Sigmoid colon (tissue), 6 donors: ENCODE measurements at regions not wholly inside any gene's neighbourhood (a gene's known extent, or its start where the extent isn't known, plus 50 kb on each side); places are given as distances from the start of the nearest gene placed in this dataset.

ENCODE experiments used
- DNase-seq: peaks from one replicate; pipeline ENCODE4 v3.0.0-alpha.2; 2019
- H3K27ac ChIP-seq, 4 donors: fragments of 200-600 bp; sonication (generic); one replicate each; pipeline ENCODE4 v1.5.1; 2016 to 2019; ENCODE audit warnings: mild to moderate bottlenecking in 1 of 4
- H3K27me3 ChIP-seq, 3 donors: fragments of 200-600 bp; sonication (generic); one replicate each; pipeline ENCODE4 v1.5.1; 2019; ENCODE audit warnings: mild to moderate bottlenecking in 1 of 3
- H3K36me3 ChIP-seq, 4 donors: fragments of 200-600 bp; sonication (generic); one replicate each; pipeline ENCODE4 v1.5.1; 2016 to 2019
- H3K4me1 ChIP-seq, 4 donors: fragments of 200-600 bp; sonication (generic); one replicate each; pipeline ENCODE4 v1.5.1; 2017 to 2019
- H3K4me3 ChIP-seq, 4 donors: fragments of 200-600 bp; sonication (generic); one replicate each; pipeline ENCODE4 v1.5.1; 2017 to 2019; ENCODE audit warnings: mild to moderate bottlenecking in 2 of 4, moderate library complexity in 1 of 4
- H3K9me3 ChIP-seq, 4 donors: fragments of 200-600 bp in 3 of 4; sonication (generic) in 3 of 4; one replicate each; pipeline versions ENCODE4 v1.5.1 to v1.6.1; 2013 to 2019
- EP300 ChIP-seq, 4 donors: sonication (generic); formaldehyde crosslinking; IDR thresholded peaks; one replicate each; pipeline ENCODE4 v1.6.1; 2017; ENCODE audit warnings: antibody characterized with exemption in 4 of 4
- POLR2A ChIP-seq, 2 donors: fragments of 450-650 bp; IDR thresholded peaks; one replicate each; pipeline ENCODE4 v1.6.1; 2016; ENCODE audit warnings: antibody characterized with exemption in 2 of 2, mild to moderate bottlenecking in 2 of 2, moderate library complexity in 2 of 2
- POLR2AphosphoS5 ChIP-seq, 4 donors: sonication (generic); formaldehyde crosslinking; IDR thresholded peaks; one replicate each; pipeline ENCODE4 v1.6.1; 2017; ENCODE audit warnings: antibody characterized with exemption in 4 of 4
- WGBS, 2 donors: extraction: QIAGEN DNeasy Blood & Tissue Kit; methylation state at CpG; one replicate each; pipeline ENCODE4 v1.1.7; 2013; 5-methylcytosine and 5-hydroxymethylcytosine counted together
- intact Hi-C: fragments of 100-400 bp; cut with DNase I; formaldehyde crosslinking; loops from one replicate; pipeline ENCODE4 v1.15.1; 2023
- TF ChIP-seq, protein P1 (sequence below), 4 experiments: fragments of 450-650 bp in 3 of 4; fragments of 200-600 bp in 1 of 4; IDR thresholded peaks; one replicate each; pipeline ENCODE4 v1.5.1; 2016 to 2019; ENCODE audit warnings: antibody characterized with exemption in 4 of 4, mild to moderate bottlenecking in 3 of 4, moderate library complexity in 2 of 4
- donor health status: healthy with polysubstance abuse.
- donor health status: healthy.

DNA sequence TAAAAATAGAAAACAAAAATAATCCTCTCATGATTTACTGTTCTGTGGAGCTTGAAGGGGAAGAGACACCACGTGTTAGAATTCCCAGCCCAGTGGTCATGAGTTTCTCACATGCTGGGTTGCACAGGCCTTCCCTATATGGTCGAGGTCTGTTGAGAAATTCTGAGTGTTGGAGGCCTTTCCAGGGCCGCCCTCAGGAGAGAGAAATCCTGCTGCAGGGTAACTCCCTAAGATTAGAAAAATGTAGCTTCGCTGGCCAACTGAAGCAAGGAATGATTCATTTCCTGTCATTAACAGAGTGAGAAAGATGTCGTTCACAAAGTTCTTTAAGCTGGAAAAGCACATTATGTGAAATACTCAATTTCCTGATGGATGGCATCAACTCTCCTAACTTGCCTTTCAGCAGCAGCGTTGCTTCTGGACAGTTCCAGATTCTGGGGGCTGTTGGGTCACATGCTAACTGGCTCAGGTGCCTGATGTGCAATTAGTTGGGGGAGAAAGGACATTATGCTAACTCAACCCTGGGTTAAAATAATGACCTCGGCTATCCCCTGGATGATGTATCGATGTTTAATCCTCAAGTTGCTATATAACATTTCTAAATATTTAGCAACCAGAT is 104.8 kb upstream of the CD180 start:
- Histone ChIP-seq H3K27me3 (no peaks in the 10 kb centered on the region), H3K4me3 (no peak overlapping the region), H3K36me3 (no peaks in the 10 kb centered on the region), H3K4me1 (peaks cover 0 to 59% (median 36%) of the 10 kb centered on the region in 4 donors), H3K9me3 (no peaks in the 10 kb centered on the region), H3K27ac (peak overlapping the region; percentile 45 to 78 (median 62))
- DNase-seq: peak; percentile 92
- peak; percentile 42 to 81 (median 58) for TF ChIP-seq POLR2AphosphoS5 (IDR thresholded peaks at IDR 0.05)
- peak in 2 of 4 donors; percentile 18 to 74 for TF ChIP-seq EP300 (IDR thresholded peaks at IDR 0.05)
- TF ChIP-seq, protein P1, sequence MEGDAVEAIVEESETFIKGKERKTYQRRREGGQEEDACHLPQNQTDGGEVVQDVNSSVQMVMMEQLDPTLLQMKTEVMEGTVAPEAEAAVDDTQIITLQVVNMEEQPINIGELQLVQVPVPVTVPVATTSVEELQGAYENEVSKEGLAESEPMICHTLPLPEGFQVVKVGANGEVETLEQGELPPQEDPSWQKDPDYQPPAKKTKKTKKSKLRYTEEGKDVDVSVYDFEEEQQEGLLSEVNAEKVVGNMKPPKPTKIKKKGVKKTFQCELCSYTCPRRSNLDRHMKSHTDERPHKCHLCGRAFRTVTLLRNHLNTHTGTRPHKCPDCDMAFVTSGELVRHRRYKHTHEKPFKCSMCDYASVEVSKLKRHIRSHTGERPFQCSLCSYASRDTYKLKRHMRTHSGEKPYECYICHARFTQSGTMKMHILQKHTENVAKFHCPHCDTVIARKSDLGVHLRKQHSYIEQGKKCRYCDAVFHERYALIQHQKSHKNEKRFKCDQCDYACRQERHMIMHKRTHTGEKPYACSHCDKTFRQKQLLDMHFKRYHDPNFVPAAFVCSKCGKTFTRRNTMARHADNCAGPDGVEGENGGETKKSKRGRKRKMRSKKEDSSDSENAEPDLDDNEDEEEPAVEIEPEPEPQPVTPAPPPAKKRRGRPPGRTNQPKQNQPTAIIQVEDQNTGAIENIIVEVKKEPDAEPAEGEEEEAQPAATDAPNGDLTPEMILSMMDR (IDR thresholded peaks at IDR 0.05): no peak
- TF ChIP-seq POLR2A (IDR thresholded peaks at IDR 0.05): no peak
- 50 to 67% methylated on average over 8 of the region's 8 CpGs for WGBS, 2 donors
- intact Hi-C loops: loop anchor here (2.0 kb wide), 1 partner anchor 55 kb away; no protein-coding TSS in a partner anchor

DNA sequence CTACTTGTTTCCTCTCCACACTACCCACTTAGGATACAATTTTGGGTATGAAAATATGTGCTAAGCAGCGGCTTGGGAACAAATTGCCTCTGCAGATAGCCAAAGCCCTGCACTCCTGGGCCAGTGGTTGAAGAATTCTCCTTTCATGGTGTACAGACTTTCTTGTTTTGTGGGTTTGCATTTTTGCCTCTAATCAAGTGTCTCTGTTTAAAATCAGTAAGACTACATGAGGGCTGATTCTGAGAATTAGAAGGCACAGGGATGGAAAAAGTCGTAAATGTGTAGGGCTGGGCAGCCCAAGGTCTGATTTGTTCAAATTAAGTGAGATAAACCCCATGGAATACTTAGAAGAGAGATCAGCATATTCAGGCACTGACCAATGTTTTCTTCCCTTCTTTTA is 103.7 kb upstream of the CD180 start:
- no peak for TF ChIP-seq POLR2A (IDR thresholded peaks at IDR 0.05)
- peak in 1 of 4 donors; percentile 35 for TF ChIP-seq EP300 (IDR thresholded peaks at IDR 0.05)
- peak in 3 of 4 donors; percentile 25 to 60 (median 49) for TF ChIP-seq POLR2AphosphoS5 (IDR thresholded peaks at IDR 0.05)
- TF ChIP-seq, protein P1 (IDR thresholded peaks at IDR 0.05): no peak
- Histone ChIP-seq H3K4me3 (no peak overlapping the region), H3K27ac (peak overlapping the region; percentile 45 to 78 (median 62)), H3K27me3 (no peaks in the 10 kb centered on the region), H3K36me3 (no peaks in the 10 kb centered on the region), H3K9me3 (no peaks in the 10 kb centered on the region), H3K4me1 (peaks cover 0 to 53% (median 36%) of the 10 kb centered on the region in 4 donors)
- intact Hi-C loops: loop anchor here (2.0 kb wide), 1 partner anchor 54 kb away; no protein-coding TSS in a partner anchor
- no peak for DNase-seq
- 79 to 91% methylated on average over 2 of the region's 2 CpGs for WGBS, 2 donors

DNA sequence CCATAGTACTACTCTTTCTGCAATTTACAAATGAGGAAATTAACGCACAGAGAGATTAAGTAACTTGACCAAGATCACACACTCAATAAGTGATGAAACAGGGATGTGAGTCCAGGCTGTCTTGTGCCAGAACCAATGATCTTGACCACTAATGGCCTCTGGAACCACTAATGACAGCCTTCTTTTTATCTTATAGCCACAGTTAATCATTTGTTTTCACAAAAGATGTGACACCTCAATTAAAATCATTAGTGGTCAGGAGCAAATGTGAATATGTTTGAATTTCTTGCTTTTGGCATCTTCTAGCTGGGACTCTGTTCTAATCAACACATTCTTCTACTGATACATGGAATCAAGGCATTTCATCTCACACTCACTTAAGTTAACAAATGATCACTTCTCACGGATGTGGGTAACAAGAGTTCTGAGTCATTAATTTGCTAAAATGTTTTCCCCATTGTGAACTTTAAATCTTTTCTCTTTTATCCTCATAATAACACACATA is 102.7 kb upstream of the CD180 start:
- no peak for DNase-seq
- peak overlapping the region in 3 of 4 donors; percentile 51 to 78 (median 74) for H3K27ac ChIP-seq
- no peak for TF ChIP-seq EP300 (IDR thresholded peaks at IDR 0.05)
- TF ChIP-seq, protein P1 (IDR thresholded peaks at IDR 0.05): no peak
- TF ChIP-seq POLR2A (IDR thresholded peaks at IDR 0.05): no peak
- TF ChIP-seq POLR2AphosphoS5 (IDR thresholded peaks at IDR 0.05): no peak
- H3K4me3 ChIP-seq: no peak overlapping the region
- H3K9me3 ChIP-seq: no peaks in the 10 kb centered on the region
- peaks cover 0 to 44% (median 32%) of the 10 kb centered on the region in 4 donors for H3K4me1 ChIP-seq
- intact Hi-C loops: no loop called here
- WGBS, 2 donors: 83 to 92% methylated on average over 2 of the region's 2 CpGs
- no peaks in the 10 kb centered on the region for H3K36me3 ChIP-seq
- H3K27me3 ChIP-seq: no peaks in the 10 kb centered on the region

DNA sequence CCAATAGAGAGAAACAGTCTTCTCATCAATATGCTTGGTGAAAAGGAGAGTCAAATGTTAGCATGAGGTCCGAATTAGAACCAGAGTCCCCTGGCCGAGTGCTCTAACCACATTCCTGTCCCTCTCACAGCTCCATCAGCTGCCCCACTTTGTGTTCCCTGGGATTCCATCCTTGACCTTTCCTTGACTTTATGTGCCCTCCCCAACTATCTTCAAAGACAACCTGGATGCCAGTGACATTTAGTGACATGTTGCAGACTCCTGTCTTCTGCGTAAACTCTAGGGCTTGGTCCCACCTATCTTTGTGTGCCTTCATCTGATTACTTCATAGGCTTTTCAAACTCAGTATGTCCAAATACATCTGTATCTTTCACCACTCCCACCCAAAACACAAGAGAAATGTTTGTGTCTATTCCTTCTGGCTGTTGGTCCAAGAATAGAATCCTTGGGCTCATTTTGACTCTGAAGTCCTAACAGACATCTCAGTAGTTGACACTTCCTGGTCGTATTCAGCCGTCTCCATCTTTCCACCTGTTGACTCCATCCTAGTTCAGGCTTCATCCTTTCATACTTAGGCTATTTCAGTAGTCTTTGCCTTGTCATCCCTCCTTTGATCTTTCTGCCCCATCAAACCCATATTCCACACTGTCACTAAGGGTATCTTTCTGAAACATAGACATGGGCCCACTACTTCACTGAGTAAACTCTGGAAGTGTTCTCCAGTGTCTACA is 101.4 kb upstream of the CD180 start:
- no peaks in the 10 kb centered on the region for H3K36me3 ChIP-seq
- no peak overlapping the region for H3K4me3 ChIP-seq
- no peaks in the 10 kb centered on the region for H3K9me3 ChIP-seq
- WGBS, 2 donors: 96% methylated on average over 5 of the region's 5 CpGs
- no peak for DNase-seq
- H3K27ac ChIP-seq: no peak overlapping the region
- intact Hi-C loops: no loop called here
- H3K27me3 ChIP-seq: no peaks in the 10 kb centered on the region
- TF ChIP-seq, protein P1 (IDR thresholded peaks at IDR 0.05): no peak
- TF ChIP-seq POLR2A (IDR thresholded peaks at IDR 0.05): no peak
- H3K4me1 ChIP-seq: peaks cover 0 to 52% (median 43%) of the 10 kb centered on the region in 4 donors
